ENCODE measurements at regions not wholly inside any gene's neighbourhood (a gene's known extent, or its start where the extent isn't known, plus 50 kb on each side); places are given as distances from the start of the nearest gene placed in this dataset.
"Not testable (repeated sequence)": the region's sequence is repeated elsewhere in the genome, so short reads cannot be mapped to it uniquely, and the experiment has no call there.

DNA sequence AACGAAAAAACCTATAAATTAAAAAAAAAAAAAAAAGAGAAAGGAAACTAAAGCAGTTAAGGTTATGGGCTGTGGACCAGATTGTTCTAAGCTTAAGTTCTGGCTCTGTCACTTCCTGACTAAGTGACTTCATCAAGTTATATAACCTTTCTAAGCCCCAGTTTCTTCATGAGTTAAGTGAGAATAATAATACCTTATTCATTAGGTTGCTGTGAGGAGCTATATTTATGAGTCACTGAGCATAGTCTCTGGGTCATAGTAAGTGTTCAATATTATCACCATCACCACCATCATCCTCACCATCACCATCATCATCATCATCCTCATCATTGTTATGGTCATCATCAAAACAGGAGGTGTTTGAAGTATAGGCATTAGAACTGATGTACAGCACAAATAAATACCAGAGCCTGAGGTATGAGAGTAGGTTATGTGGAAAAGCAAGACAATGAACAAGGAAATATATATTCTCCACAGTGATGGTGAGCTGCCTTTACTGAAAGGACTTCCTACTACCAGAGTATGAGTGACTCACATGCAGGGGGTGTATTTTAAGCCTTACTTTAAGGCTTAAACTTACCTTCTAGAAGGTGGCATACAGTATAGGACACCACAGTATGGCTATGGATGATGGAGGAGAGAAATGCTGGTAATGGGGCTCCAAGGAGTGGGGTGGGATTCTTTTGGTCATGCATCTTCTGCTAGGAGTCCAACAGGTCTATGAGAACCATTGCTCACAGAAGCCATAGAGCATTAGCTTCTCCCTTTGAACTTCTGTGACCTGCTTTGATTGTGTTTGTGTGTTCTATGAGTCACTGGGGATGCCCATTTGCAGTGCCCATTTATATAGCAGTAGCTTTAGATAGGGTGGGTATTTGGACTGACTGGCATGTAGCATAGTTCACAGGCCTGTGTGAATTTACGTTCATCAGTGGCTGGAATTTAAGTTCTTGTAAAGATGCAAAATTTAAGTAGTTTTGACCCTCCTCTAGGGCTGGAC, 104.4 kb downstream of the KLF5 start:
- Histone ChIP-seq H3K4me3 (ENCODE audit: low read length) (no peak overlapping the region), H3K36me3 (ENCODE audit: control insufficient read depth, insufficient read depth, low read length) (no peaks in the 10 kb centered on the region), H3K9me3 (ENCODE audit: control insufficient read depth, low read depth, low read length) (no peaks in the 10 kb centered on the region), H3K27me3 (ENCODE audit: control insufficient read depth, insufficient read depth, low read length) (no peaks in the 10 kb centered on the region), H3K27ac (ENCODE audit: low read length) (no peak overlapping the region), H3K4me1 (ENCODE audit: control insufficient read depth, insufficient read depth, low read length) (peaks cover 7% of the 10 kb centered on the region)
- no peak for DNase-seq
- no CpG with 5 or more reads among the region's 2 CpGs for WGBS (ENCODE audit: insufficient coverage, low lambda C conversion rate)

DNA sequence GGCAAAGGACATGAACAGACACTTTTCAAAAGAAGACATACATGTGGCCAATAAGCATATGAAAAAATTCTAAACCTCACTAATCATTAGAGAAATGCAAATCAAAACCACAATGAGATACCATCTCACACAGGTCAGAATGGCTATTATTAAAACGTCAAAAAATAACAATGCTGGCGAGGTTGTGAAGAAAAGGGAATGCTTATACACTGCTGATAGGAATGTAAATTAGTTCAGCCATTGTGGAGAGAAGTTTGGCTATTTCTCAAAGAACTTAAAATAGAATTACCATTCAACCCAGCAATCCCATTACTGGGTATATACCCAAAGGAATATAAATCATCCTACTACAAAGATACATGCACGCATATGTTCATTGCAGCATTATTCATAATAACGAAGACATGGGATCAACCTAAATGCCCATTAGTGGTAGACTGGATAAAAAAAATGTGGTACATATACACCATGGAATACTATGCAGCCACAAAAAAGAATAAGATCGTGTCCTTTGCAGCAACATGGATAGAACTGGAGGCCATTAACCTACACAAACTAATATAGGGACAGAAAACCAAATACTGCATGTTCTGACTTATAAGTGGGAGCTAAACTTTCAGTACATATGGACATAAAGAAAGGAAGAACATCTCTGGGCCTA, 101.7 kb downstream of the KLF5 start:
- H3K27ac ChIP-seq (ENCODE audit: low read length); H3K4me3 ChIP-seq (ENCODE audit: low read length); H3K36me3 ChIP-seq (ENCODE audit: control insufficient read depth, insufficient read depth, low read length); H3K27me3 ChIP-seq (ENCODE audit: control insufficient read depth, insufficient read depth, low read length); H3K9me3 ChIP-seq (ENCODE audit: control insufficient read depth, low read depth, low read length); DNase-seq; H3K4me1 ChIP-seq (ENCODE audit: control insufficient read depth, insufficient read depth, low read length): not testable (repeated sequence)
- 80% methylated on average over 2 of the region's 5 CpGs for WGBS (ENCODE audit: insufficient coverage, low lambda C conversion rate)

DNA sequence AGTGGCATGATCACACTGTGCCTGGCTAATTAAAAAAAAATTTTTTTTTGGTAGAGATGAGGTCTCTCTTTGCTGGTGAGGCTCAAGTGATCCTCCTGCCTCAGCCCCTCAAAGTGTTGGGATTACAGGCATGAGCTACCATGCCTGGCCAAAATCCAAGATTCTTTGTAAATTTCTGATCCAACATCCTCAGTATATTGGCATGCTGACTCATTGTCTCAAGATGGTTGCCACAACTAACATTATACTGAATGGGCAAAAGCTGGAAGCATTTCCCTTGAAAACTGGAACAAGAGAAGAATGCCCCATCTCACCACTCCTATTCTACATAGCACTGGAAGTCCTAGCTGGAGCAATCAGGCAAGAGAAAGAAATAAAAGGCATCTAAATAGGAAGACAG, 100.0 kb downstream of the KLF5 start:
- Histone ChIP-seq H3K4me1 (ENCODE audit: control insufficient read depth, insufficient read depth, low read length) (peaks cover 8% of the 10 kb centered on the region), H3K27me3 (ENCODE audit: control insufficient read depth, insufficient read depth, low read length) (no peaks in the 10 kb centered on the region), H3K4me3 (ENCODE audit: low read length) (no peak overlapping the region), H3K27ac (ENCODE audit: low read length) (no peak overlapping the region), H3K36me3 (ENCODE audit: control insufficient read depth, insufficient read depth, low read length) (no peaks in the 10 kb centered on the region), H3K9me3 (ENCODE audit: control insufficient read depth, low read depth, low read length) (no peaks in the 10 kb centered on the region)
- DNase-seq = no peak

DNA sequence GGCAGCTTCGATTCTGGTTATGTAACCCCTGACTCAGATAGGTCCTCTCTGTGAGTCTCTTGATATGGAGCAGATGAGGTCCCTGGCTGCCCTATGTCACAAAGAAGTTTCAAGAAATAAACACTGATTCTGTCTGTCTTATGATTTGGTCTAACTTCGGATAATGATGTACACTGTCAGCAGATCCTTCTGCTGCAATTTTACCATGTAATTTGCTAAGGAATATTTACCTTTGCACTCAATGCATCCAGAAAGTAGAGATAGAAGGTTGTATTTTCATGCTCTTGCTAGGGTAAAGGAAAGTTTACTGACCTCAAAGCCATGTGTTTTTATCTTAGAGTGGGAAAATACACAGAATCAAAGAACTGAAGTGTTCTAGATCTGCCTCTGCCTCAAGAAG, 98.2 kb downstream of the KLF5 start:
- Histone ChIP-seq H3K4me3 (ENCODE audit: low read length) (no peak overlapping the region), H3K27ac (ENCODE audit: low read length) (peak overlapping the region; percentile 90), H3K4me1 (ENCODE audit: control insufficient read depth, insufficient read depth, low read length) (peaks cover 8% of the 10 kb centered on the region), H3K9me3 (ENCODE audit: control insufficient read depth, low read depth, low read length) (no peaks in the 10 kb centered on the region), H3K36me3 (ENCODE audit: control insufficient read depth, insufficient read depth, low read length) (no peaks in the 10 kb centered on the region), H3K27me3 (ENCODE audit: control insufficient read depth, insufficient read depth, low read length) (no peaks in the 10 kb centered on the region)
- WGBS (ENCODE audit: insufficient coverage, low lambda C conversion rate) = 20% methylated on average over 1 of the region's 2 CpGs
- DNase-seq = peak; percentile 72 to 92

- WGBS (ENCODE audit: insufficient coverage, low lambda C conversion rate) = no CpG with 5 or more reads among the region's 2 CpGs
- no peak for DNase-seq
- Histone ChIP-seq H3K4me1 (ENCODE audit: control insufficient read depth, insufficient read depth, low read length) (peaks cover 8% of the 10 kb centered on the region), H3K9me3 (ENCODE audit: control insufficient read depth, low read depth, low read length) (no peaks in the 10 kb centered on the region), H3K27ac (ENCODE audit: low read length) (no peak overlapping the region), H3K4me3 (ENCODE audit: low read length) (no peak overlapping the region), H3K27me3 (ENCODE audit: control insufficient read depth, insufficient read depth, low read length) (no peaks in the 10 kb centered on the region), H3K36me3 (ENCODE audit: control insufficient read depth, insufficient read depth, low read length) (no peaks in the 10 kb centered on the region)
Observed at GRCh38 chr13:73146707-73147106, 87.9 kb downstream of the KLF5 start.

DNA sequence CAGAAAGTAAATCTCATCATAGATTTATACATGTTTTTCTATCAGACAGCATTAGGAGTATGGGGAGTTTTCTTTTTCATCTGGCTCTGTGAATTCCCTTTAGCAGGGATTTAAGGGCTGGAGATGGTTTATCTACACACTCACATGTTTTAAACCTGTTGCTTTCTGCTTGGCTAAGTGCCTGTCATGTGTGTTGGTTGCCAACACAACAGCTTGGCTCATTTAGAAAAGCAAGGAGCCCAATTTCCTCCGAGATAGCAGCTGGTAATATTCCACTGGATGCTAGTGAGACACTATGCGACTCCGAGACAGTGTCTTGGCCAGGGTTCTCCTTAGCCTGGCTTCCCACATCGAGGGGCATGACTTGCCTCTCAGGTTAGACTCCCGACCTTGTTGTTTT, 83.3 kb downstream of the KLF5 start:
- no CpG with 5 or more reads among the region's 5 CpGs for WGBS (ENCODE audit: insufficient coverage, low lambda C conversion rate)

DNA sequence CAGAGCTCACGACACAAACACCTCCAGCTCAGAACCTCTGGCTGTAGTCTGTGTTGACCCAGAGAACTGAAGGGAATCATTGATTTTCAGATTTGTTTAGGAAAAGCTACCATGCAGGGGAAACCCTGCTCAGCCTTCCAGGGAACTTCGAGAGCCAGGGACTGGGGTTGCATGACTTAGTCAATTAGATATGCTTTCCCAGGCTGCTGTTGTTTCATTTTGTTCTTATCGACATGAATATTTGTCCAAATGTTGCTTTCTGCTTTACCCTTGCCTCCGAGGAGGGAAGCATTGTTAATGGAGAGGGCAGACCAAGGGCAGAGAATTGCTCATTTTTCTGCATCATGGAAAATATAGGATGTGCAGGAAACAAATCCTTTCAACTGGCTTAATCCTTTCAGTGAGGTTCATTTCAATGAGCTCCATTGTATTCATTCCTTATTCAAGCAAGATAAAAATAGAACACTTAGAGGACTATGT, 82.5 kb downstream of the KLF5 start:
- Histone ChIP-seq H3K9me3 (ENCODE audit: control insufficient read depth, low read depth, low read length) (no peaks in the 10 kb centered on the region), H3K4me3 (ENCODE audit: low read length) (no peak overlapping the region), H3K27ac (ENCODE audit: low read length) (peak overlapping the region; percentile 95), H3K36me3 (ENCODE audit: control insufficient read depth, insufficient read depth, low read length) (no peaks in the 10 kb centered on the region), H3K27me3 (ENCODE audit: control insufficient read depth, insufficient read depth, low read length) (no peaks in the 10 kb centered on the region), H3K4me1 (ENCODE audit: control insufficient read depth, insufficient read depth, low read length) (peaks cover 35% of the 10 kb centered on the region)
- 20% methylated on average over 1 of the region's 4 CpGs for WGBS (ENCODE audit: insufficient coverage, low lambda C conversion rate)
- DNase-seq = peak in 1 of 2 donors; percentile 48

More for the DNA sequence above, 83.3 kb downstream of the KLF5 start:
- H3K4me3 ChIP-seq (ENCODE audit: low read length) = no peak overlapping the region
- H3K27me3 ChIP-seq (ENCODE audit: control insufficient read depth, insufficient read depth, low read length) = no peaks in the 10 kb centered on the region
- no peaks in the 10 kb centered on the region for H3K9me3 ChIP-seq (ENCODE audit: control insufficient read depth, low read depth, low read length)
- H3K27ac ChIP-seq (ENCODE audit: low read length) = peak overlapping the region; percentile 95
- DNase-seq = peak; percentile 31 to 60
- peaks cover 31% of the 10 kb centered on the region for H3K4me1 ChIP-seq (ENCODE audit: control insufficient read depth, insufficient read depth, low read length)
- H3K36me3 ChIP-seq (ENCODE audit: control insufficient read depth, insufficient read depth, low read length) = no peaks in the 10 kb centered on the region

DNA sequence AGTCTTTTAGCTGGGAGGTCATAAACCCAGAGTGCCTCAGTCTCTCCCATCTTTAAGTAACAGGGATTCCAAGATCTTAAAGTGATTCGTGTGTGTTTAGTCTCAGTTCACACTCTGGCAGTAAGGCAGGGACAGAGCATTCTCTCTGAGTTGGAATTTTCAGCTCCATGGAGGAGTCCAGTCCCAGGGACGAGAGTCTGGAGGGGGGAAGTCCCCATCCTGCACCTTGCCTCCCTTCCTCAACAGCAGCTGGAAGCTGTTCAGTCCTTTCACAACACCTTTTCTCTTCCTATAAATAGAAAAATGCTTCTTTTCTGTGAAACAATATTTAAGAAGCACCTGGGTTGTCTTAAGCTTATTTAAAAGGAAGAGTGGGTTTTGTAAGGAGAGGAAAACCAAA, 82.0 kb downstream of the KLF5 start:
- peak overlapping the region; percentile 95 for H3K27ac ChIP-seq (ENCODE audit: low read length)
- no CpG with 5 or more reads among the region's 2 CpGs for WGBS (ENCODE audit: insufficient coverage, low lambda C conversion rate)
- no peaks in the 10 kb centered on the region for H3K9me3 ChIP-seq (ENCODE audit: control insufficient read depth, low read depth, low read length)
- H3K4me1 ChIP-seq (ENCODE audit: control insufficient read depth, insufficient read depth, low read length) = peaks cover 35% of the 10 kb centered on the region
- no peaks in the 10 kb centered on the region for H3K27me3 ChIP-seq (ENCODE audit: control insufficient read depth, insufficient read depth, low read length)
- peak; percentile 30 to 54 for DNase-seq
- H3K36me3 ChIP-seq (ENCODE audit: control insufficient read depth, insufficient read depth, low read length) = no peaks in the 10 kb centered on the region
- no peak overlapping the region for H3K4me3 ChIP-seq (ENCODE audit: low read length)

- Histone ChIP-seq H3K27me3 (ENCODE audit: control insufficient read depth, insufficient read depth, low read length) (no peaks in the 10 kb centered on the region), H3K9me3 (ENCODE audit: control insufficient read depth, low read depth, low read length) (peaks cover 7% of the 10 kb centered on the region), H3K4me3 (ENCODE audit: low read length) (no peak overlapping the region), H3K27ac (ENCODE audit: low read length) (peak overlapping the region; percentile 95), H3K36me3 (ENCODE audit: control insufficient read depth, insufficient read depth, low read length) (no peaks in the 10 kb centered on the region), H3K4me1 (ENCODE audit: control insufficient read depth, insufficient read depth, low read length) (peaks cover 35% of the 10 kb centered on the region)
- peak; percentile 62 to 90 for DNase-seq
- whole genome bisulfite sequencing (ENCODE audit: insufficient coverage, low lambda C conversion rate) = 26% methylated on average over 2 of the region's 11 CpGs
Observed at GRCh38 chr13:73138638-73139491, 80.1 kb downstream of the KLF5 start.

DNA sequence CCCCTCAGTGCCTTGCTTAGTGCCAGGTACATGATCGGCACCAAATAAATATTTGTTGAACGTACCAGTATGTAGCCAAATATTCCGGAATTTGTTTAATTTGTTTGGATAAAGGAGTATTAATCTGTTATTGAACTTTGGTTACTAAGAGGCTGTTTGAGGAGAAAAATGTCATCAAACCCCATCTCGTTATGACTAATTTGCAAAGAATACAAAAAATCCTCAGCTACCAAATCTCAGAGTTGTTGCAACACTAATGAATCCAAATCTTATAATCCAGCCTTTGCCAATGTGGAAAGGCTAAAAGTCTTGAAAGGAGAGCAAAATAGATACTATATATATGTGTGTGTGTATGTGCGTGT, 79.5 kb downstream of the KLF5 start:
- Histone ChIP-seq H3K4me1 (ENCODE audit: control insufficient read depth, insufficient read depth, low read length) (peaks cover 35% of the 10 kb centered on the region), H3K4me3 (ENCODE audit: low read length) (no peak overlapping the region), H3K27ac (ENCODE audit: low read length) (peak overlapping the region; percentile 95), H3K9me3 (ENCODE audit: control insufficient read depth, low read depth, low read length) (peaks cover 7% of the 10 kb centered on the region), H3K36me3 (ENCODE audit: control insufficient read depth, insufficient read depth, low read length) (no peaks in the 10 kb centered on the region), H3K27me3 (ENCODE audit: control insufficient read depth, insufficient read depth, low read length) (no peaks in the 10 kb centered on the region)
- DNase-seq = no peak
- 90% methylated on average over 2 of the region's 5 CpGs for WGBS (ENCODE audit: insufficient coverage, low lambda C conversion rate)
